ENCODE measurements at regions not wholly inside any gene's neighbourhood (a gene's known extent, or its start where the extent isn't known, plus 50 kb on each side); places are given as distances from the start of the nearest gene placed in this dataset.
"Not testable (repeated sequence)": the region's sequence is repeated elsewhere in the genome, so short reads cannot be mapped to it uniquely, and the experiment has no call there.

DNA sequence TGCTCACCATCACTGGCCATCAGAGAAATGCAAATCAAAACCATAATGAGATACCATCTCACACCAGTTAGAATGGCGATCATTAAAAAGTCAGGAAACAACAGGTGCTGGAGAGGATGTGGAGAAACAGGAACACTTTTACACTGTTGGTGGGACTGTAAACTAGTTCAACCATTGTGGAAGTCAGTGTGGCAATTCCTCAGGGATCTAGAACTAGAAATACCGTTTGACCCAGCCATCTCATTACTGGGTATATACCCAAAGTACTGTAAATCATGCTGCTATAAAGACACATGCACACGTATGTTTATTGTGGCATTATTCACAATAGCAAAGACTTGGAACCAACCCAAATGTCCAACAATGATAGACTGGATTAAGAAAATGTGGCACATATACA, 80.5 kb upstream of the C3orf49 start:
- H2BK20ac ChIP-seq (ENCODE audit: low read depth, low read length, poor library complexity, severe bottlenecking); H3K79me1 ChIP-seq (ENCODE audit: insufficient read depth, low read depth, low read length, poor library complexity, severe bottlenecking); H3K23ac ChIP-seq (ENCODE audit: insufficient read length, low read depth, low read length); H4K91ac ChIP-seq (ENCODE audit: insufficient read length, low read depth, low read length); H3K14ac ChIP-seq (ENCODE audit: insufficient read depth, low read length); H2BK120ac ChIP-seq (ENCODE audit: low read depth, low read length, poor library complexity, severe bottlenecking); H2BK5ac ChIP-seq (ENCODE audit: insufficient read length, low read length); H3K9me3 Mint-ChIP-seq; H4K8ac ChIP-seq (replicated peaks; ENCODE audit: insufficient read length, low read depth, low read length); H2BK15ac ChIP-seq (ENCODE audit: low read depth, low read length); H3K27ac ChIP-seq (ENCODE audit: insufficient read length, low read depth, low read length); H3K79me2 ChIP-seq (ENCODE audit: insufficient read depth, low read length); H3T11ph ChIP-seq (ENCODE audit: low read length); H3K27me3 ChIP-seq (ENCODE audit: insufficient read depth, low read length); H3K4me1 Mint-ChIP-seq; H3K56ac ChIP-seq (ENCODE audit: insufficient read length, low read depth, low read length); H3K9ac ChIP-seq (ENCODE audit: extremely low read depth, insufficient read length, low read length); H3K9me3 ChIP-seq (ENCODE audit: control insufficient read depth, low read depth, low read length); DNase-seq; H3K4me2 ChIP-seq (ENCODE audit: insufficient read depth, insufficient read length, low read length); H3K27ac Mint-ChIP-seq; H4K5ac ChIP-seq (ENCODE audit: insufficient read length, low read depth, low read length); H3K18ac ChIP-seq (ENCODE audit: insufficient read length, low read depth, low read length); H3K4ac ChIP-seq (ENCODE audit: low read depth, low read length); H2AK5ac ChIP-seq (ENCODE audit: insufficient read length, low read length); H3K36me3 Mint-ChIP-seq (ENCODE audit: insufficient read depth in 1 of 3, low read depth in 3 of 3); H2AFZ ChIP-seq (ENCODE audit: low read length); H4K20me1 ChIP-seq (ENCODE audit: control insufficient read depth, insufficient read depth, insufficient read length); H2BK12ac ChIP-seq (ENCODE audit: insufficient read length, low read depth, low read length); H3K4me1 ChIP-seq (ENCODE audit: insufficient read depth, low read length); H3K4me3 Mint-ChIP-seq; H3K27me3 Mint-ChIP-seq (ENCODE audit: low read depth); H3K23me2 ChIP-seq (ENCODE audit: insufficient read length, low read depth, low read length, poor library complexity, severe bottlenecking): not testable (repeated sequence)
- no CpG with 5 or more reads among the region's 3 CpGs for whole genome bisulfite sequencing (ENCODE audit: extremely low coverage, insufficient read length, low lambda C conversion rate)
